GM23248 (cell line): ENCODE measurements at regions not wholly inside any gene's neighbourhood (a gene's known extent, or its start where the extent isn't known, plus 50 kb on each side); places are given as distances from the start of the nearest gene placed in this dataset.

Source experiments
- DNase-seq: peaks from one replicate; pipeline ENCODE4 v3.0.0-alpha.2; 2015
- H2AFZ ChIP-seq: fragments of 200-600 bp; sonication (generic); 2 replicates; pipeline ENCODE4 v1.6.1; 2016; ENCODE audit warnings: antibody characterized with exemption
- H3F3A ChIP-seq: fragments of 200-600 bp; sonication (generic); 2 replicates; pipeline ENCODE4 v1.6.1; 2016; ENCODE audit warnings: mild to moderate bottlenecking, antibody characterized with exemption, mixed run types; ENCODE audit not compliant: insufficient read depth
- H3K27ac ChIP-seq: fragments of 200-600 bp; sonication (generic); 2 replicates; pipeline ENCODE4 v1.5.1; 2016; ENCODE audit warnings: mild to moderate bottlenecking
- H3K27me3 ChIP-seq: fragments of 200-600 bp; sonication (generic); replicated peaks from 2 replicates; pipeline ENCODE4 v1.6.1; 2016; ENCODE audit warnings: mild to moderate bottlenecking; ENCODE audit not compliant: insufficient read depth
- H3K36me3 ChIP-seq: fragments of 200-600 bp; sonication (generic); 2 replicates; pipeline ENCODE4 v1.6.1; 2016; ENCODE audit warnings: low read depth, mild to moderate bottlenecking
- H3K4me1 ChIP-seq: fragments of 200-600 bp; sonication (generic); 2 replicates; pipeline ENCODE4 v1.6.1; 2016; ENCODE audit warnings: mild to moderate bottlenecking; ENCODE audit not compliant: insufficient read depth
- H3K4me2 ChIP-seq: fragments of 200-600 bp; sonication (generic); one replicate; pipeline ENCODE4 v1.6.1; 2016; ENCODE audit warnings: mild to moderate bottlenecking; ENCODE audit not compliant: unreplicated experiment
- H3K4me3 ChIP-seq: fragments of 200-600 bp; sonication (generic); 2 replicates; pipeline ENCODE4 v1.5.1; 2016; ENCODE audit warnings: mild to moderate bottlenecking
- H3K79me2 ChIP-seq: fragments of 200-600 bp; sonication (generic); 2 replicates; pipeline ENCODE4 v1.6.1; 2016; ENCODE audit warnings: mild to moderate bottlenecking; ENCODE audit not compliant: insufficient read depth
- H3K9ac ChIP-seq: fragments of 200-600 bp; sonication (generic); 2 replicates; pipeline ENCODE4 v1.6.1; 2016; ENCODE audit warnings: mild to moderate bottlenecking
- H3K9me2 ChIP-seq: fragments of 200-600 bp; sonication (generic); 2 replicates; pipeline ENCODE4 v1.6.1; 2016; ENCODE audit warnings: mixed run types, mild to moderate bottlenecking, moderate library complexity; ENCODE audit not compliant: insufficient read depth
- H3K9me3 ChIP-seq: fragments of 200-600 bp; sonication (generic); one replicate; pipeline ENCODE4 v1.6.1; 2017; ENCODE audit warnings: low read depth
- H4K20me1 ChIP-seq: fragments of 200-600 bp; sonication (generic); 2 replicates; pipeline ENCODE4 v1.6.0; 2016; ENCODE audit not compliant: insufficient read depth
- EZH2 ChIP-seq: fragments of 200-600 bp; sonication (generic); IDR thresholded peaks from 2 replicates; pipeline ENCODE4 v1.6.1; 2018; ENCODE audit warnings: antibody characterized with exemption, mild to moderate bottlenecking; ENCODE audit not compliant: insufficient read depth, poor library complexity, severe bottlenecking
- EZH2phosphoT487 ChIP-seq: fragments of 200-600 bp; sonication (generic); IDR thresholded peaks from 2 replicates; pipeline ENCODE4 v1.6.1; 2018; ENCODE audit warnings: antibody characterized with exemption, moderate library complexity, mild to moderate bottlenecking, low read depth; ENCODE audit not compliant: insufficient read depth
- WGBS, 2 experiments: methylation state at CpG; one replicate each; pipeline ENCODE4 v1.1.6; 2015 to 2017; ENCODE audit warnings: low lambda C conversion rate in 2 of 2, low coverage in 1 of 2; ENCODE audit errors: missing lambda C conversion rate in 2 of 2; 5-methylcytosine and 5-hydroxymethylcytosine counted together
- in situ Hi-C: fragments of 300-500 bp; cut with MboI; formaldehyde crosslinking; loops from 2 replicates; pipeline ENCODE4 v1.15.0; 2020

- in situ Hi-C loops: no loop called here
- Histone ChIP-seq H3K27me3 (no peaks in the 10 kb centered on the region), H4K20me1 (no peaks in the 10 kb centered on the region), H3K9ac (no peak overlapping the region), H3K9me2 (no peaks in the 10 kb centered on the region), H3F3A (no peaks in the 10 kb centered on the region), H3K9me3 (no peaks in the 10 kb centered on the region), H3K4me2 (no peak overlapping the region), H3K4me1 (no peaks in the 10 kb centered on the region), H3K4me3 (no peak overlapping the region), H3K27ac (no peak overlapping the region), H3K36me3 (no peaks in the 10 kb centered on the region), H2AFZ (no peak overlapping the region), H3K79me2 (no peaks in the 10 kb centered on the region)
- DNase-seq: no peak
- 55 to 57% methylated on average over 3 of the region's 3 CpGs for WGBS, 2 experiments
- no peak for TF ChIP-seq EZH2phosphoT487
- no peak for TF ChIP-seq EZH2
These were observed 79.0 kb upstream of the SUCLG2 start for GRCh38 chr3:67733269-67733950.

- H3K4me3 ChIP-seq: no peak overlapping the region
- TF ChIP-seq EZH2: no peak
- TF ChIP-seq EZH2phosphoT487: no peak
- DNase-seq: no peak
- H3K9ac ChIP-seq: no peak overlapping the region
- H3K9me3 ChIP-seq: no peaks in the 10 kb centered on the region
- in situ Hi-C loops: no loop called here
- H3F3A ChIP-seq: no peaks in the 10 kb centered on the region
- H3K4me2 ChIP-seq: no peak overlapping the region
- H3K79me2 ChIP-seq: no peaks in the 10 kb centered on the region
- no peaks in the 10 kb centered on the region for H3K9me2 ChIP-seq
- no peak overlapping the region for H3K27ac ChIP-seq
- H4K20me1 ChIP-seq: no peaks in the 10 kb centered on the region
- H3K36me3 ChIP-seq: no peaks in the 10 kb centered on the region
- no peak overlapping the region for H2AFZ ChIP-seq
- no peaks in the 10 kb centered on the region for H3K27me3 ChIP-seq
- no peaks in the 10 kb centered on the region for H3K4me1 ChIP-seq
- WGBS, 2 experiments: 51 to 54% methylated on average over 2 of the region's 2 CpGs
These were observed 70.0 kb upstream of the SUCLG2 start for GRCh38 chr3:67724434-67724833.

GRCh38 chr3:67723863-67724262 lies 69.5 kb upstream of the SUCLG2 start:
- H3K9me2 ChIP-seq: no peaks in the 10 kb centered on the region
- no peaks in the 10 kb centered on the region for H4K20me1 ChIP-seq
- no peaks in the 10 kb centered on the region for H3K27me3 ChIP-seq
- WGBS, 2 experiments: 68 to 94% methylated on average over 1 of the region's 1 CpG
- no peaks in the 10 kb centered on the region for H3K79me2 ChIP-seq
- in situ Hi-C loops: no loop called here
- H2AFZ ChIP-seq: no peak overlapping the region
- no peak overlapping the region for H3K4me2 ChIP-seq
- no peaks in the 10 kb centered on the region for H3K4me1 ChIP-seq
- no peak overlapping the region for H3K27ac ChIP-seq
- no peaks in the 10 kb centered on the region for H3K36me3 ChIP-seq
- H3K9ac ChIP-seq: no peak overlapping the region
- no peak overlapping the region for H3K4me3 ChIP-seq
- TF ChIP-seq EZH2phosphoT487 (no peak), EZH2 (no peak)
- DNase-seq: no peak
- no peaks in the 10 kb centered on the region for H3F3A ChIP-seq
- H3K9me3 ChIP-seq: no peaks in the 10 kb centered on the region

GRCh38 chr3:67719333-67719732 lies 64.9 kb upstream of the SUCLG2 start:
- Histone ChIP-seq H3K79me2 (no peaks in the 10 kb centered on the region), H3K4me3 (no peak overlapping the region), H3K27me3 (no peaks in the 10 kb centered on the region), H4K20me1 (no peaks in the 10 kb centered on the region), H3K4me2 (no peak overlapping the region), H3K9me3 (no peaks in the 10 kb centered on the region), H3K4me1 (no peaks in the 10 kb centered on the region), H2AFZ (no peak overlapping the region), H3K9ac (no peak overlapping the region), H3F3A (no peaks in the 10 kb centered on the region), H3K27ac (no peak overlapping the region), H3K36me3 (no peaks in the 10 kb centered on the region), H3K9me2 (no peaks in the 10 kb centered on the region)
- in situ Hi-C loops: no loop called here
- DNase-seq: no peak
- 81 to 89% methylated on average over 3 of the region's 3 CpGs for WGBS, 2 experiments
- TF ChIP-seq EZH2phosphoT487 (no peak), EZH2 (no peak)
